Left colon (tissue), 2 donors: ENCODE measurements at regions not wholly inside any gene's neighbourhood (a gene's known extent, or its start where the extent isn't known, plus 50 kb on each side); places are given as distances from the start of the nearest gene placed in this dataset.

ENCODE experiments used
- ATAC-seq: fragments of 200-7000 bp; cut with Tn5 transposase; one replicate; pipeline ENCODE4 v1.9.1; 2020; ENCODE audit warnings: mild to moderate bottlenecking, moderate library complexity
- DNase-seq, 2 donors: peaks; one replicate each; pipeline ENCODE4 v3.0.0-alpha.2; 2020
- intact Hi-C, 2 donors: fragments of 100-400 bp; cut with DNase I in 1 of 2; cut with micrococcal nuclease in 1 of 2; formaldehyde crosslinking; loops; one replicate each; pipeline versions ENCODE4 v1.11.2 to v1.14.0; 2022; cut with DNase I, micrococcal nuclease
- donor health status: DM: no; HTN: no; CAD: no.
- donor health status: DM: yes; HTN: yes; CAD: no.

DNA sequence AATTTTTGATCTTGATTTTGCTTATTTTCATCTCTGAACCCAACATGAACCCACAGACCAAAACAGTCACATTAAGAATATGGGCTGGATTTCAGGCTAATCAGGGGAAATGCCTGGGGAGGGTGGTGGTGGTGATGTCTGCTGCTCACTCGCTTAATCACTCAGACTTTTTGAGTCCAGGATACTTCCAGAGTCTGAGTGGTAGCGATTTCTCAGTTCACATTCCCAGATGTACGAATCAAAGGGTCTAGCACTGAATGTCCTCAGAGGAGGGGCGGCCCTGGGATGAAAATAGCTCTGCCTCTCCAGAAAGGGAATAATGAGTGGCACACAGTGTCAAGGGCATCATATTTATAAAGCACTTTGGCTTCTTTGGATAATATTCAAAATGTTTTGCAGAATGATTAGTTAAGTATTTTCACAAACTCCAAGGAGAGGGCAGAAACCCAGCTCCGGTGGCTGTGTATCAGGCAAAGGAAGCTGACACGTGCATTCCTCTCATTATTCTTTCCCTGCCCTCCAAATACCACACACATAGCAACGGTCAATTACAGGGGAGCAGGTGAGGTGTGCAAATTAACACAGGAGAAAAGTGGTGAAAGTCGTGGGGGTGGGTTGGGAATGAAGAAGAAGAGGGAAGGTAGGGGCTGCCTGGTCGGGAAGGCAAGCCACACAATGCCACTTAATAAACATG is 345.2 kb upstream of the RSPO3 start:
- intact Hi-C loops, result no loop called here
- no peak for DNase-seq
- ATAC-seq, result no peak

DNA sequence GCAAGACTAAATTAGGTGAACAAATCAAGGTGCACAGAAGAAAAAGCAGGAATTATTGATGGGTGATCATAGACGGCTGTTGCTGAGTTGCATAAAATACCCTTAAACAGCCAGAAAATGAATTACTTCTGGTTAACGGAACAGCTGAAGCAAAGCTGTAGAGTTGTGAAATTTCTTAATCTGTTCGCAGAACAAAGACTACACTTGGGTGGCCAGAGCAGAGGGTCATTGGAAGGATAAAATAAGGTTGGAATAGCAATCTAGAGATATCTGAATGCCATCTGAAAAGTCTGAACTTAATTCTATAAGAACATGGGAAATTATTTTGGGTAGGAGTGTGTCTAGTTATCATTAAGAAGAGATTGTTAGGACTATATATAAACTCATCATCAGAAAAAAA is 339.1 kb upstream of the RSPO3 start:
- intact Hi-C loops, result no loop called here
- ATAC-seq (no peak), DNase-seq (no peak)

DNA sequence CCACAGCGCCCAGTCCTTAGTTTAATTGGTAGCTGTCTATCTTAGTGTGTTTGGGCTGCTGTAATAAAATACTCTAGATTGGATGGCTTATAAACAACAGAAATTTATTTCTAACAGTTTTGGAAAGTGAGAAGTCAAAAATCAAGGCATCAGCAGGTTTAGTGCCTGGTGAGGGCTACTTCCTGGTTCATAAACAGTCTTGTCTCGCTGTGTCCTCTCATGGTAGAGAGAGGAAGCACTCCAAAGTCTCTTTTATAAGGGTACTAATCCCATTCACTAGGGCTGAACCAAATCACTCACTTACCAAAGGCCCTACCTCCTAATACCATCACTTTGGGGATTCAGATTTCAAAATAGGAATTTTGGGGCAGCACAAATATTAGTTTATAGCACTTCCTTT is 336.9 kb upstream of the RSPO3 start:
- intact Hi-C loops, result no loop called here
- ATAC-seq (no peak), DNase-seq (no peak)

DNA sequence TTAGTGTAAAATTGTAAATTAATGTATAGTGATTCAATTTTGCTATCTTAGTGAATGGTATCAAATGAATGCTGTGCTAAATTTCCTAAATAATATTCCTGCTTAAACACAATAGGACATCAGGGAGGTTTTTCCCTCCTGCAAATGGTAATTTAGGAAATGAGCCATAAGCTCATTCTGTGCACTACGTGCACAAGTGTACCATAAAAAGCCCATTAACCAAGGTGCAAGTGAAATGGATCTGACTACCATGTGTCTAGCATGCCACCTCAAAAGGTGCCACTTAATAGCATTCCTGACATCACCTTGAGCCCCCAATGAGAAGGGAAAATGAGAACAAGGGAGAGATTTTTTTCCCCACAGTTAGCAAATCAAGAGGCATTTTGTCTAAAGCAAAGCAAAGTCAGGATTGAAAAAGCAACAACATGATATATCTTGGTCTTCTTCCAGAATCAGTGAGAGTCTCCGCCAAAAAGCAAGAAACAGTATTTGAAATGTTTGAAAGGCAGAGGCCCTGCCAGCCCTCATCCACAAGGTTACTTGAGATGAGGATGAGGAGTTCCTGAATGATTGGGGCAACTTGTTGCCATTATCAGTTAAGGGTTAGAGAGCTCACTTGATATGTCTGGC is 334.2 kb upstream of the RSPO3 start:
- no peak for DNase-seq

GRCh38 chr6:126786262-126786661 is 332.2 kb upstream of the RSPO3 start:
- ATAC-seq (no peak), DNase-seq (no peak)
- intact Hi-C loops, result no loop called here

More for the DNA sequence above, 334.2 kb upstream of the RSPO3 start:
- ATAC-seq, result no peak
- intact Hi-C loops, result no loop called here

DNA sequence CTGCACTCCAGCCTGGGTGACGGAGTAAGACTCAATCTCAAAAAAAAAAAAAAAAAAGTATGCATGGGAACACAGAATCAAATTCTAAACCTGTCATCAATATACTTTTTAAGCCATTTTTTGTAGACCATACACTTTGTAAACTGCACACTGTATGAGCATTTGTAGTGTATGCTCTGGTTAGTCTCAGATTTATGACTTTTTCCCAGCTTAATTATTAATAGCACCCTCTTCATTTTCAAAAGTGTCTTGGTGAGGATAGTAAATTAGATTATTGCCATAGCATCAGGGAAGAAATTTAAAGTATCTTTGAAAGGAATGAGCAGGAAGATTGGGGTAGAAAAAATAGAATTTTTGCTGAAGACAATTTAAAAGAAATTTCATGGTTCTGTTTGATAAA is 330.8 kb upstream of the RSPO3 start:
- ATAC-seq (no peak), DNase-seq (no peak)
- intact Hi-C loops, result no loop called here

- intact Hi-C loops, result no loop called here
- ATAC-seq (no peak), DNase-seq (no peak)
Measured at GRCh38 chr6:126788861-126789365, 329.6 kb upstream of the RSPO3 start.

GRCh38 chr6:126792340-126793085 is 326.0 kb upstream of the RSPO3 start:
- intact Hi-C loops, result no loop called here
- ATAC-seq, result no peak
- DNase-seq, result no peak

DNA sequence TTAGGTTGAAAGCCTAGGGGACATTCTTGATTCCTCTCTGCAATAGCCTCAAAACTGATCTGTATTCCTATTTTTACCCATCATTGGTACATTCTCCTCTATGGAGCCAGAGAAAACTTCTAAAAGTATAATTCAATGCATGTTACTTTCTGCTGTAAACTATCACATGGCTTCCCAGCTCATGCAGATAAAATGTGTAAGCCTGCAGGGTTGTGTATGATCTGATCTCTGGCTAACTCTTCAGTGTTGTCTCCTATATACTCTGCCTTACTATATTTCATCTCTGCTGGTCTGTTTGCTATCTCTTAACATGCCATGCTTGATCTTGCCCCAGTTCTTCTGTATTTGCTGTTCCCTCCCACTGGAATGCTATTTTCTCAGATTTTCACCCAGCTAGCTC is 323.3 kb upstream of the RSPO3 start:
- ATAC-seq (no peak), DNase-seq (no peak)
- intact Hi-C loops, result no loop called here

DNA sequence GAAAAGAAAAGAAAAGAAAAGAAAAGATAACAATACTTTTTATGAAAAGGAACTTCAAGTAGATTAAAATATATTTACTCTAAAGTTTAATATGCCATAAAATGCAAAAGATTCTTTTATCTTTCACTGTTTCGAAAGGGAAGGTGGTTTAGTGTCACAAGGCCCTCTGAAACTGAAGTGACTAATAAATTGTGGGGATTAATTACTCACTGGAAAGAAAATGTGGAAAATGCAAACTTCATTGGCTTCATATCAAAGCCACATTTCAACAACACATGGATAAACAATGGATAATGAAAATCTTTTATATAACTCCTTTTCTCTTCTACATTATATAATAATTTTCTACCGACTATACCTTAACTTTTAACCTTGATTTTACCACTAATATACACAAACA is 320.5 kb upstream of the RSPO3 start:
- ATAC-seq (no peak), DNase-seq (no peak)
- intact Hi-C loops, result no loop called here

GRCh38 chr6:126803769-126804168 is 314.7 kb upstream of the RSPO3 start:
- DNase-seq, result no peak
- intact Hi-C loops, result loop anchor here in 1 of 2 donors (10.0 kb wide), 1 partner anchor 321 kb away; no protein-coding TSS in a partner anchor

DNA sequence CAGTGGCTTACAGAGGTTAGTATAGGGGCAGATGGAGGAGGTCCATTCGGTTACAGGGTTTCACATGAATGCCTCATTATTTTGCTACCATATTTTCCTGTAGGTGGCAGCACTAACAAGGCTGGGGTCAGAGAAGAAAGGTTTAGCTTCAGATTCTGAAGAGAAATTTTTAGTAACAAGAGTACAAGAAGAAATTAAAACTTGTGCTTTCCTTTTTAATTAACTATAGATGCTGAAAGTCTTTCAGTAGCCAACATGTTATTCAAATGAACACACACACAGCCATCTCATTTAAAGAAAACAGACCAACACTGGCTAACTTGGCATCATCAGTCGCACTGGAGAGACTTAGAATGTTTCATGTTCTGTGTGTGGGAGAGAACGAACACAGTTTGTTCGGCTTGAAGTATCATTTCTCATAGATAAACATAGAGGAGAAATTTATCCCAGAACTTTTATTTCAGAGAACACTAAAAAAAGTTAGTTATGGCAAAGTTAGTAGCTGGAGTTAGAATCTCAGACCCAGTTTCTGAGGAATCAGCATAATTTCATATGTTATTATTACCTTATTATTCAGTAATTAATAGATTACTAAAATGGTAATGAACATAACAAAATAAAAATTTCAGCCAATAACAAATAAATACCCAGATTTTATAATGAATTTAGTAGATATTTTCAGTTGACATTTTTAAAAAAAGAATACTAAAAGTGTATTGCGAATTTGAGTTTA is 314.0 kb upstream of the RSPO3 start:
- intact Hi-C loops, result loop anchor here in 1 of 2 donors (10.0 kb wide), 1 partner anchor 320 kb away; no protein-coding TSS in a partner anchor
- ATAC-seq, result no peak

More at GRCh38 chr6:126803769-126804168, 314.7 kb upstream of the RSPO3 start:
- no peak for ATAC-seq

DNA sequence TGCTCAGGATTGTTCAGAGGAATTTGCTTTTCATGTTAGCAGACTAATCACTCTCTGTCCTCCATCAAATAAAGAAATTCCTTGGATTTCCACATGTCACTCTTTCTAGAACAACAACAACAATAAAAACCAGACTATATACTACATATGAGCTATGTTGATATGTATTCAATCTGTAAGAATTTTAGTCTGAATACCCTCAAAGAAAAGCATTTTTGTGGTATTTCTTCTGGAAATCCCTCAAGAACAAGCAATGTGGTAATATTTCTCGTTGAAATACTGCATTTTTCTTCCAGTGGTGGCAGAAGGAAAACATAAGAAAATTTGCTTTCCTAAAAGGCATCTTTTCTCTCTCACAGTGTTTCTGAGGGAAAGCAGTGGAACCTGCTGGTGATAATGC is 312.6 kb upstream of the RSPO3 start:
- DNase-seq (no peak), ATAC-seq (no peak)
- intact Hi-C loops, result loop anchor here in 1 of 2 donors (10.0 kb wide), 1 partner anchor 319 kb away; no protein-coding TSS in a partner anchor

More for the DNA sequence above, 314.0 kb upstream of the RSPO3 start:
- DNase-seq, result peak in 1 of 2 donors; percentile 3

DNA sequence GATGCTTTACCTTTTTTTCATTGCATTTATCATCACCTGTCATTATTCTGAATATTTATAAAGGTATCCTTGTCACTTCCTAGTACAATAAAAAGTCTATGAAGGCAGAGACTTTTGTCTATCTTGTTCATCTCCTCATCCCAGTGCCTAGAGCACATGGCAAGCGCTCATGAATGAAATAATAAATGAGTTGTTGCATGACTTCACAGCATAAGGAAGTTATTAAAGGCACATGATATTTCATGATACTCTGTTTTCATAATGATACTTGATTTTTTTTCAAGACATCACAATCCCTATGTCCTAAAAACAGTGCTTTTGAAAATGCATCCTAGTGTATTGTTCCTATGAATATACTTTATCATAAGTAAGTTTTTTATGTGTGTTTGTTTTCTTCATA is 310.6 kb upstream of the RSPO3 start:
- DNase-seq, result no peak
- intact Hi-C loops, result loop anchor here in 1 of 2 donors (10.0 kb wide), 1 partner anchor 317 kb away; no protein-coding TSS in a partner anchor

DNA sequence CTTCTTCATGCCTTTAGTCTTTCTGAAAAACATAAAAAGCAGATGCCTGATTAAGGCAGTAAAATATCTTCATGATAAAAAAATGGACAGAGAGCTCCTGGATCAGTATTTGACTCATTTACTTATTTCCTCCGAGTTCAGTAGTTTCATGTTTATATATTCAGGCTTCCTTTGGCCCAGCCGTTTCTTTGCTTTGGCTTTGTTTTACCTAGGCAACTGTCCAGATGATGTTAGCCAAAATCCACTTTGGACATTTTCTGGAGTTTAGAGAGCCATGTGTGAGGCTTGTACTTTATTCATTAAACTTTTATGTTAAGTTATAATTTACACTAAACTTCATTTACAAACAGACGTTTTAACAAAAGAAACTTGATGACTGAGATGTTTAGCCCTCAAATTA is 307.1 kb upstream of the RSPO3 start:
- intact Hi-C loops, result no loop called here
- ATAC-seq (no peak), DNase-seq (no peak)

More for the DNA sequence above, 310.6 kb upstream of the RSPO3 start:
- ATAC-seq, result no peak

- intact Hi-C loops, result no loop called here
- no peak for ATAC-seq
Measured at GRCh38 chr6:126812010-126812409, 306.5 kb upstream of the RSPO3 start.

GRCh38 chr6:126812651-126813050 is 305.8 kb upstream of the RSPO3 start:
- intact Hi-C loops, result no loop called here
- DNase-seq (no peak), ATAC-seq (no peak)

More at GRCh38 chr6:126812010-126812409, 306.5 kb upstream of the RSPO3 start:
- DNase-seq, result no peak

DNA sequence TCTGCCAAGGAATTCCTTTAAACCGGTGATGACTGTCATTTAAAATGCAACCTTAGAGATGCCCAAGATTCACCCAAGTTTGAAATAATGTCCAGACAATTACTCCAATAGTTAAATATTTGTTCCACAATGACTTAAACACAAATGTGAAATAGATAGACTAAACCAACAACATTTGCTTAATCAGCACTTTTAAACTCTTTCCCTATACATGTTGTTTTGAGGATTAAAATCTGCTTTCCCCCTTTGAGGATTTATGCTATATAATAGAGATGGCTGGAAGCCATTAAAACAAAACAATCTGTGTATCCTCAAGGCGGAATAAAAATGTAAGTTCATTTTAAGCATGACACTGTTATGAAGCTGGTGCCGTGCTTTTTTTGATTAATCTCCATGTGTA is 297.8 kb upstream of the RSPO3 start:
- intact Hi-C loops, result no loop called here
- no peak for ATAC-seq
- no peak for DNase-seq

- intact Hi-C loops, result no loop called here
- ATAC-seq (no peak), DNase-seq (no peak)
Measured at GRCh38 chr6:126821706-126822105, 296.8 kb upstream of the RSPO3 start.
